GM23338 (cell line): ENCODE measurements at regions not wholly inside any gene's neighbourhood (a gene's known extent, or its start where the extent isn't known, plus 50 kb on each side); places are given as distances from the start of the nearest gene placed in this dataset.

Source experiments
- ATAC-seq: fragments of 200-7000 bp; cut with Tn5 transposase; 3 replicates; pipeline ENCODE4 v1.9.1; 2020
- DNase-seq: peaks from one replicate; pipeline ENCODE4 v3.0.0-alpha.2; 2015; ENCODE audit warnings: low spot score
- H2AFZ ChIP-seq: fragments of 200-600 bp; sonication (generic); 2 replicates; pipeline ENCODE4 v1.8.0; 2016; ENCODE audit warnings: antibody characterized with exemption, mild to moderate bottlenecking, moderate library complexity
- H3F3A ChIP-seq: fragments of 200-600 bp; sonication (generic); replicated peaks from 2 replicates; pipeline ENCODE4 v1.8.0; 2017; ENCODE audit warnings: antibody characterized with exemption, mixed run types, low read depth
- H3K27ac ChIP-seq: fragments of 200-600 bp; sonication (generic); 2 replicates; pipeline ENCODE4 v1.6.1; 2016; ENCODE audit warnings: low read depth
- H3K27me3 ChIP-seq: fragments of 200-600 bp; sonication (generic); 2 replicates; pipeline ENCODE4 v1.8.0; 2016; ENCODE audit warnings: mild to moderate bottlenecking, mixed run types, moderate library complexity; ENCODE audit not compliant: insufficient read depth
- H3K36me3 ChIP-seq: fragments of 200-600 bp; sonication (generic); 2 replicates; pipeline ENCODE4 v1.8.0; 2016; ENCODE audit warnings: mild to moderate bottlenecking; ENCODE audit not compliant: insufficient read depth
- H3K4me1 ChIP-seq: fragments of 200-600 bp; sonication (generic); 2 replicates; pipeline ENCODE4 v1.8.0; 2016; ENCODE audit warnings: mild to moderate bottlenecking, moderate library complexity; ENCODE audit not compliant: insufficient read depth
- H3K4me2 ChIP-seq: fragments of 200-600 bp; sonication (generic); 2 replicates; pipeline ENCODE4 v1.7.1; 2017; ENCODE audit warnings: mixed run types
- H3K4me3 ChIP-seq: fragments of 200-600 bp; sonication (generic); 2 replicates; pipeline ENCODE4 v1.6.1; 2016; ENCODE audit warnings: mixed run types
- H3K79me2 ChIP-seq: fragments of 200-600 bp; sonication (generic); replicated peaks from 2 replicates; pipeline ENCODE4 v1.8.0; 2017; ENCODE audit warnings: mild to moderate bottlenecking; ENCODE audit not compliant: insufficient read depth
- H3K9me2 ChIP-seq: fragments of 200-600 bp; sonication (generic); 2 replicates; pipeline ENCODE4 v1.8.0; 2017; ENCODE audit not compliant: insufficient read depth
- H4K20me1 ChIP-seq: fragments of 200-600 bp; sonication (generic); replicated peaks from 2 replicates; pipeline ENCODE4 v1.8.0; 2017; ENCODE audit warnings: mild to moderate bottlenecking; ENCODE audit not compliant: insufficient read depth
- H3K27ac Mint-ChIP-seq: 2 replicates; pipeline ENCODE4 v1.8.0; 2020; ENCODE audit warnings: inconsistent platforms, mild to moderate bottlenecking, moderate library complexity, mixed read lengths
- H3K27me3 Mint-ChIP-seq: 3 replicates; pipeline ENCODE4 v1.8.0; 2022; ENCODE audit warnings: low read depth, mild to moderate bottlenecking, moderate library complexity, mixed read lengths, inconsistent platforms; ENCODE audit not compliant: insufficient read depth, poor library complexity
- H3K36me3 Mint-ChIP-seq: 3 replicates; pipeline ENCODE4 v1.8.0; 2021; ENCODE audit warnings: low read depth, mild to moderate bottlenecking, inconsistent platforms, moderate library complexity, mixed read lengths
- H3K4me1 Mint-ChIP-seq: 3 replicates; pipeline ENCODE4 v1.8.0; 2020; ENCODE audit warnings: mild to moderate bottlenecking, inconsistent platforms, mixed read lengths
- H3K4me3 Mint-ChIP-seq: 3 replicates; pipeline ENCODE4 v1.8.0; 2021; ENCODE audit warnings: moderate library complexity, mild to moderate bottlenecking, inconsistent platforms, mixed read lengths
- H3K9me3 Mint-ChIP-seq: 3 replicates; pipeline ENCODE4 v1.8.0; 2020; ENCODE audit warnings: moderate library complexity, mild to moderate bottlenecking, inconsistent platforms, mixed read lengths
- CREB1 ChIP-seq: fragments of 250-450 bp; sonication (Bioruptor Pico); IDR thresholded peaks from 2 replicates; pipeline ENCODE4 v1.5.0; 2020; ENCODE audit warnings: low read depth, mild to moderate bottlenecking, moderate library complexity
- CTCF ChIP-seq, 2 experiments: fragments of 200-600 bp in 1 of 2; sonication (generic) in 1 of 2; conservative IDR thresholded peaks; 2 replicates each; pipeline versions ENCODE4 v1.5.1 to v1.6.1; 2016 to 2017; ENCODE audit warnings: antibody characterized with exemption in 2 of 2, low read depth in 2 of 2, mild to moderate bottlenecking in 2 of 2, moderate library complexity in 1 of 2
- EZH2 ChIP-seq: fragments of 200-600 bp; sonication (generic); IDR thresholded peaks from one replicate; pipeline ENCODE4 v1.8.0; 2017; ENCODE audit warnings: antibody characterized with exemption, mild to moderate bottlenecking, low read depth; ENCODE audit not compliant: unreplicated experiment
- EZH2phosphoT487 ChIP-seq: fragments of 200-600 bp; sonication (generic); IDR thresholded peaks from one replicate; pipeline ENCODE4 v1.8.1; 2018; ENCODE audit warnings: antibody characterized with exemption; ENCODE audit not compliant: unreplicated experiment
- JUNB ChIP-seq: IDR thresholded peaks from one replicate; pipeline ENCODE4 v1.6.1; 2016; ENCODE audit warnings: antibody characterized with exemption; ENCODE audit not compliant: unreplicated experiment
- NANOG ChIP-seq: IDR thresholded peaks from 2 replicates; pipeline ENCODE4 v1.6.1; 2016; ENCODE audit warnings: antibody characterized with exemption, borderline replicate concordance
- POLR2AphosphoS5 ChIP-seq: IDR thresholded peaks from 2 replicates; pipeline ENCODE4 v1.6.1; 2016; ENCODE audit warnings: antibody characterized with exemption, low read depth
- STAT1 ChIP-seq: IDR thresholded peaks from one replicate; pipeline ENCODE4 v1.6.1; 2016; ENCODE audit warnings: antibody characterized with exemption; ENCODE audit not compliant: unreplicated experiment
- ZNF114 ChIP-seq: fragments of 250-450 bp; sonication (Bioruptor Pico); IDR thresholded peaks from 2 replicates; pipeline ENCODE4 v1.5.0; 2020; ENCODE audit warnings: mild to moderate bottlenecking, moderate library complexity
- ZNF331 ChIP-seq: fragments of 250-450 bp; sonication (Bioruptor Pico); IDR thresholded peaks from 2 replicates; pipeline ENCODE4 v1.5.0; 2020; ENCODE audit warnings: low read depth, mild to moderate bottlenecking, moderate library complexity
- TF ChIP-seq, protein P1 (sequence below): IDR thresholded peaks from 2 replicates; pipeline ENCODE4 v1.6.1; 2016; ENCODE audit warnings: antibody characterized with exemption
- TF ChIP-seq, protein P2 (sequence below): IDR thresholded peaks from one replicate; pipeline ENCODE4 v1.6.1; 2018; ENCODE audit warnings: antibody characterized with exemption; ENCODE audit not compliant: unreplicated experiment
- TF ChIP-seq, protein P3 (sequence below): fragments of 250-450 bp; sonication (Bioruptor Pico); IDR thresholded peaks from 2 replicates; pipeline ENCODE4 v1.5.0; 2020; ENCODE audit warnings: mild to moderate bottlenecking, moderate library complexity

GRCh38 chr3:36175916-36176461 is 204.3 kb upstream of the STAC start:
- Mint-ChIP-seq H3K36me3 (no peaks in the 10 kb centered on the region), H3K9me3 (no peaks in the 10 kb centered on the region), H3K27me3 (peaks cover 6% of the 10 kb centered on the region), H3K4me1 (peaks cover 36% of the 10 kb centered on the region), H3K27ac (0 out of 2 replicates have a peak overlapping the region, but pooled peaks have one; percentile 19), H3K4me3 (no peak overlapping the region)
- Histone ChIP-seq H3K36me3 (no peaks in the 10 kb centered on the region), H3K4me1 (peaks cover 24% of the 10 kb centered on the region), H4K20me1 (no peaks in the 10 kb centered on the region), H3K4me3 (no peak overlapping the region), H3F3A (no peaks in the 10 kb centered on the region), H3K27ac (no peak overlapping the region), H3K9me2 (no peaks in the 10 kb centered on the region), H2AFZ (peak overlapping the region; percentile 86), H3K27me3 (no peaks in the 10 kb centered on the region), H3K79me2 (no peaks in the 10 kb centered on the region), H3K4me2 (peak overlapping the region; percentile 39; the same call in 1 of the 2 replicates)
- ATAC-seq, result peak; percentile 60
- TF ChIP-seq, protein P1, sequence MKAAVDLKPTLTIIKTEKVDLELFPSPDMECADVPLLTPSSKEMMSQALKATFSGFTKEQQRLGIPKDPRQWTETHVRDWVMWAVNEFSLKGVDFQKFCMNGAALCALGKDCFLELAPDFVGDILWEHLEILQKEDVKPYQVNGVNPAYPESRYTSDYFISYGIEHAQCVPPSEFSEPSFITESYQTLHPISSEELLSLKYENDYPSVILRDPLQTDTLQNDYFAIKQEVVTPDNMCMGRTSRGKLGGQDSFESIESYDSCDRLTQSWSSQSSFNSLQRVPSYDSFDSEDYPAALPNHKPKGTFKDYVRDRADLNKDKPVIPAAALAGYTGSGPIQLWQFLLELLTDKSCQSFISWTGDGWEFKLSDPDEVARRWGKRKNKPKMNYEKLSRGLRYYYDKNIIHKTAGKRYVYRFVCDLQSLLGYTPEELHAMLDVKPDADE, result no peak
- TF ChIP-seq STAT1, result no peak
- no peak for TF ChIP-seq ZNF331 (CRISPR knock-in tag)
- no peak for TF ChIP-seq CREB1 (CRISPR knock-in tag)
- TF ChIP-seq EZH2phosphoT487, result no peak
- TF ChIP-seq EZH2, result no peak
- TF ChIP-seq JUNB, result no peak
- TF ChIP-seq, protein P2, sequence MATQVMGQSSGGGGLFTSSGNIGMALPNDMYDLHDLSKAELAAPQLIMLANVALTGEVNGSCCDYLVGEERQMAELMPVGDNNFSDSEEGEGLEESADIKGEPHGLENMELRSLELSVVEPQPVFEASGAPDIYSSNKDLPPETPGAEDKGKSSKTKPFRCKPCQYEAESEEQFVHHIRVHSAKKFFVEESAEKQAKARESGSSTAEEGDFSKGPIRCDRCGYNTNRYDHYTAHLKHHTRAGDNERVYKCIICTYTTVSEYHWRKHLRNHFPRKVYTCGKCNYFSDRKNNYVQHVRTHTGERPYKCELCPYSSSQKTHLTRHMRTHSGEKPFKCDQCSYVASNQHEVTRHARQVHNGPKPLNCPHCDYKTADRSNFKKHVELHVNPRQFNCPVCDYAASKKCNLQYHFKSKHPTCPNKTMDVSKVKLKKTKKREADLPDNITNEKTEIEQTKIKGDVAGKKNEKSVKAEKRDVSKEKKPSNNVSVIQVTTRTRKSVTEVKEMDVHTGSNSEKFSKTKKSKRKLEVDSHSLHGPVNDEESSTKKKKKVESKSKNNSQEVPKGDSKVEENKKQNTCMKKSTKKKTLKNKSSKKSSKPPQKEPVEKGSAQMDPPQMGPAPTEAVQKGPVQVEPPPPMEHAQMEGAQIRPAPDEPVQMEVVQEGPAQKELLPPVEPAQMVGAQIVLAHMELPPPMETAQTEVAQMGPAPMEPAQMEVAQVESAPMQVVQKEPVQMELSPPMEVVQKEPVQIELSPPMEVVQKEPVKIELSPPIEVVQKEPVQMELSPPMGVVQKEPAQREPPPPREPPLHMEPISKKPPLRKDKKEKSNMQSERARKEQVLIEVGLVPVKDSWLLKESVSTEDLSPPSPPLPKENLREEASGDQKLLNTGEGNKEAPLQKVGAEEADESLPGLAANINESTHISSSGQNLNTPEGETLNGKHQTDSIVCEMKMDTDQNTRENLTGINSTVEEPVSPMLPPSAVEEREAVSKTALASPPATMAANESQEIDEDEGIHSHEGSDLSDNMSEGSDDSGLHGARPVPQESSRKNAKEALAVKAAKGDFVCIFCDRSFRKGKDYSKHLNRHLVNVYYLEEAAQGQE, result no peak
- TF ChIP-seq POLR2AphosphoS5, result no peak
- no peak for TF ChIP-seq CTCF (conservative IDR thresholded peaks at IDR 0.05; ENCODE audit: low read depth in 2 of 2)
- no peak for TF ChIP-seq ZNF114 (CRISPR knock-in tag)
- TF ChIP-seq NANOG, result no peak
- TF ChIP-seq, protein P3, sequence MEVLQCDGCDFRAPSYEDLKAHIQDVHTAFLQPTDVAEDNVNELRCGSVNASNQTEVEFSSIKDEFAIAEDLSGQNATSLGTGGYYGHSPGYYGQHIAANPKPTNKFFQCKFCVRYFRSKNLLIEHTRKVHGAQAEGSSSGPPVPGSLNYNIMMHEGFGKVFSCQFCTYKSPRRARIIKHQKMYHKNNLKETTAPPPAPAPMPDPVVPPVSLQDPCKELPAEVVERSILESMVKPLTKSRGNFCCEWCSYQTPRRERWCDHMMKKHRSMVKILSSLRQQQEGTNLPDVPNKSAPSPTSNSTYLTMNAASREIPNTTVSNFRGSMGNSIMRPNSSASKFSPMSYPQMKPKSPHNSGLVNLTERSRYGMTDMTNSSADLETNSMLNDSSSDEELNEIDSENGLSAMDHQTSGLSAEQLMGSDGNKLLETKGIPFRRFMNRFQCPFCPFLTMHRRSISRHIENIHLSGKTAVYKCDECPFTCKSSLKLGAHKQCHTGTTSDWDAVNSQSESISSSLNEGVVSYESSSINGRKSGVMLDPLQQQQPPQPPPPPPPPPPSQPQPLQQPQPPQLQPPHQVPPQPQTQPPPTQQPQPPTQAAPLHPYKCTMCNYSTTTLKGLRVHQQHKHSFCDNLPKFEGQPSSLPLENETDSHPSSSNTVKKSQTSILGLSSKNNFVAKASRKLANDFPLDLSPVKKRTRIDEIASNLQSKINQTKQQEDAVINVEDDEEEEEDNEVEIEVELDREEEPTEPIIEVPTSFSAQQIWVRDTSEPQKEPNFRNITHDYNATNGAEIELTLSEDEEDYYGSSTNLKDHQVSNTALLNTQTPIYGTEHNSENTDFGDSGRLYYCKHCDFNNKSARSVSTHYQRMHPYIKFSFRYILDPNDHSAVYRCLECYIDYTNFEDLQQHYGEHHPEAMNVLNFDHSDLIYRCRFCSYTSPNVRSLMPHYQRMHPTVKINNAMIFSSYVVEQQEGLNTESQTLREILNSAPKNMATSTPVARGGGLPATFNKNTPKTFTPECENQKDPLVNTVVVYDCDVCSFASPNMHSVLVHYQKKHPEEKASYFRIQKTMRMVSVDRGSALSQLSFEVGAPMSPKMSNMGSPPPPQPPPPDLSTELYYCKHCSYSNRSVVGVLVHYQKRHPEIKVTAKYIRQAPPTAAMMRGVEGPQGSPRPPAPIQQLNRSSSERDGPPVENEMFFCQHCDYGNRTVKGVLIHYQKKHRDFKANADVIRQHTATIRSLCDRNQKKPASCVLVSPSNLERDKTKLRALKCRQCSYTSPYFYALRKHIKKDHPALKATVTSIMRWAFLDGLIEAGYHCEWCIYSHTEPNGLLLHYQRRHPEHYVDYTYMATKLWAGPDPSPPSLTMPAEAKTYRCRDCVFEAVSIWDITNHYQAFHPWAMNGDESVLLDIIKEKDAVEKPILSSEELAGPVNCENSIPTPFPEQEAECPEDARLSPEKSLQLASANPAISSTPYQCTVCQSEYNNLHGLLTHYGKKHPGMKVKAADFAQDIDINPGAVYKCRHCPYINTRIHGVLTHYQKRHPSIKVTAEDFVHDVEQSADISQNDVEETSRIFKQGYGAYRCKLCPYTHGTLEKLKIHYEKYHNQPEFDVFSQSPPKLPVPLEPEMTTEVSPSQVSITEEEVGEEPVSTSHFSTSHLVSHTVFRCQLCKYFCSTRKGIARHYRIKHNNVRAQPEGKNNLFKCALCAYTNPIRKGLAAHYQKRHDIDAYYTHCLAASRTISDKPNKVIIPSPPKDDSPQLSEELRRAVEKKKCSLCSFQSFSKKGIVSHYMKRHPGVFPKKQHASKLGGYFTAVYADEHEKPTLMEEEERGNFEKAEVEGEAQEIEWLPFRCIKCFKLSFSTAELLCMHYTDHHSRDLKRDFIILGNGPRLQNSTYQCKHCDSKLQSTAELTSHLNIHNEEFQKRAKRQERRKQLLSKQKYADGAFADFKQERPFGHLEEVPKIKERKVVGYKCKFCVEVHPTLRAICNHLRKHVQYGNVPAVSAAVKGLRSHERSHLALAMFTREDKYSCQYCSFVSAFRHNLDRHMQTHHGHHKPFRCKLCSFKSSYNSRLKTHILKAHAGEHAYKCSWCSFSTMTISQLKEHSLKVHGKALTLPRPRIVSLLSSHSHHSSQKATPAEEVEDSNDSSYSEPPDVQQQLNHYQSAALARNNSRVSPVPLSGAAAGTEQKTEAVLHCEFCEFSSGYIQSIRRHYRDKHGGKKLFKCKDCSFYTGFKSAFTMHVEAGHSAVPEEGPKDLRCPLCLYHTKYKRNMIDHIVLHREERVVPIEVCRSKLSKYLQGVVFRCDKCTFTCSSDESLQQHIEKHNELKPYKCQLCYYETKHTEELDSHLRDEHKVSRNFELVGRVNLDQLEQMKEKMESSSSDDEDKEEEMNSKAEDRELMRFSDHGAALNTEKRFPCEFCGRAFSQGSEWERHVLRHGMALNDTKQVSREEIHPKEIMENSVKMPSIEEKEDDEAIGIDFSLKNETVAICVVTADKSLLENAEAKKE (CRISPR knock-in tag), result no peak
- DNase-seq, result no peak
